ENCODE measurements at regions not wholly inside any gene's neighbourhood (a gene's known extent, or its start where the extent isn't known, plus 50 kb on each side); places are given as distances from the start of the nearest gene placed in this dataset.

GRCh38 chr5:3329427-3329826 is 266.2 kb upstream of the IRX1 start:
- Histone ChIP-seq H3K4me3 (no peak overlapping the region), H3K36me3 (no peaks in the 10 kb centered on the region), H3K4me1 (no peaks in the 10 kb centered on the region), H3K27me3 (no peaks in the 10 kb centered on the region), H3K9me3 (no peaks in the 10 kb centered on the region), H3K27ac (no peak overlapping the region)
- intact Hi-C loops (cut with DNase I), result no loop called here
- WGBS, 2 donors, result 82 to 90% methylated on average over 4 of the region's 4 CpGs
- TF ChIP-seq CTCF (IDR thresholded peaks at IDR 0.05) (no peak), EP300 (IDR thresholded peaks at IDR 0.05) (no peak), POLR2AphosphoS5 (IDR thresholded peaks at IDR 0.05) (no peak), POLR2A (IDR thresholded peaks at IDR 0.05) (no peak)
- DNase-seq, result no peak

GRCh38 chr5:3326841-3327232 is 268.8 kb upstream of the IRX1 start:
- no peak overlapping the region for H3K4me3 ChIP-seq
- TF ChIP-seq POLR2AphosphoS5 (IDR thresholded peaks at IDR 0.05), result no peak
- no peak for TF ChIP-seq EP300 (IDR thresholded peaks at IDR 0.05)
- TF ChIP-seq POLR2A (IDR thresholded peaks at IDR 0.05), result no peak
- TF ChIP-seq CTCF (IDR thresholded peaks at IDR 0.05), result no peak
- 90 to 92% methylated on average over 9 of the region's 9 CpGs for WGBS, 2 donors
- H3K27me3 ChIP-seq, result no peaks in the 10 kb centered on the region
- DNase-seq, result no peak
- intact Hi-C loops (cut with DNase I), result no loop called here
- H3K27ac ChIP-seq, result no peak overlapping the region
- H3K36me3 ChIP-seq, result no peaks in the 10 kb centered on the region
- peaks cover 0 to 3% (median 0%) of the 10 kb centered on the region in 4 donors for H3K9me3 ChIP-seq
- no peaks in the 10 kb centered on the region for H3K4me1 ChIP-seq

- intact Hi-C loops (cut with DNase I), result no loop called here
- Histone ChIP-seq H3K9me3 (peaks cover 0 to 3% (median 0%) of the 10 kb centered on the region in 4 donors), H3K4me3 (no peak overlapping the region), H3K27me3 (no peaks in the 10 kb centered on the region), H3K36me3 (no peaks in the 10 kb centered on the region), H3K4me1 (no peaks in the 10 kb centered on the region), H3K27ac (no peak overlapping the region)
- 79 to 87% methylated on average over 36 of the region's 36 CpGs for WGBS, 2 donors
- no peak for TF ChIP-seq CTCF (IDR thresholded peaks at IDR 0.05)
- TF ChIP-seq EP300 (IDR thresholded peaks at IDR 0.05), result no peak
- no peak for TF ChIP-seq POLR2A (IDR thresholded peaks at IDR 0.05)
- no peak for TF ChIP-seq POLR2AphosphoS5 (IDR thresholded peaks at IDR 0.05)
- no peak for DNase-seq
These were observed 269.4 kb upstream of the IRX1 start for GRCh38 chr5:3325972-3326840.

- no peak for DNase-seq
- TF ChIP-seq POLR2AphosphoS5 (IDR thresholded peaks at IDR 0.05) (no peak), POLR2A (IDR thresholded peaks at IDR 0.05) (no peak), EP300 (IDR thresholded peaks at IDR 0.05) (no peak), CTCF (IDR thresholded peaks at IDR 0.05) (no peak)
- Histone ChIP-seq H3K27me3 (no peaks in the 10 kb centered on the region), H3K27ac (no peak overlapping the region), H3K9me3 (peaks cover 0 to 3% (median 0%) of the 10 kb centered on the region in 4 donors), H3K4me3 (no peak overlapping the region), H3K4me1 (no peaks in the 10 kb centered on the region), H3K36me3 (no peaks in the 10 kb centered on the region)
- intact Hi-C loops (cut with DNase I), result no loop called here
- WGBS, 2 donors, result 70 to 74% methylated on average over 28 of the region's 28 CpGs
These were observed 270.2 kb upstream of the IRX1 start for GRCh38 chr5:3325201-3325971.

Data from sigmoid colon (tissue), 6 donors.